HCT116 (cell line): ENCODE measurements at regions not wholly inside any gene's neighbourhood (a gene's known extent, or its start where the extent isn't known, plus 50 kb on each side); places are given as distances from the start of the nearest gene placed in this dataset.

Source experiments
- ATAC-seq: fragments of 200-7000 bp; cut with Tn5 transposase; 2 replicates; pipeline ENCODE4 v1.9.1; 2020; ENCODE audit warnings: mild to moderate bottlenecking, moderate library complexity
- BruUV-seq: library from RNA; stranded (reverse); fragments of 400-500 nt; replicated peaks from 2 replicates; lab custom pipeline; 2021; lab: Mats Ljungman, UMichigan
- CTCF ChIA-PET: fragments of 300-600 bp; sonication (Branson Sonifier 250); formaldehyde crosslinking; loops from one replicate; lab custom pipeline; 2021; ENCODE audit warnings: antibody characterized with exemption; lab: Charles Lee
- POLR2A ChIA-PET: fragments of 300-600, 350-600 bp; sonication (Branson Sonifier 250); formaldehyde crosslinking; loops from one replicate; lab custom pipeline; 2021; ENCODE audit warnings: antibody characterized with exemption; lab: Charles Lee
- RAD21 ChIA-PET, 2 experiments: fragments of 300-600 bp; sonication (Branson Sonifier 250); formaldehyde crosslinking; loops; one replicate each; lab custom pipeline; 2023; ENCODE audit warnings: low total read pairs in 2 of 2; ENCODE audit not compliant: uncharacterized antibody in 2 of 2, unreplicated experiment in 2 of 2, low non-redundant PET in 1 of 2; lab: Charles Lee
- DNase-seq: peaks from one replicate; pipeline ENCODE4 v3.0.0-alpha.2; 2010; ENCODE audit warnings: low read depth, low spot score
- H2AFZ ChIP-seq: fragments of 200-600 bp; shearing (Covaris generic), sonication (generic); 2 replicates; pipeline ENCODE4 v1.6.1; 2017; ENCODE audit warnings: low read depth, mixed run types, mixed read lengths, antibody characterized with exemption, low read length; ENCODE audit not compliant: poor library complexity, severe bottlenecking
- H3K27ac ChIP-seq: 2 replicates; pipeline ENCODE4 v1.5.1; 2012; ENCODE audit warnings: low read depth, low read length
- H3K27me3 ChIP-seq: fragments of 200-600 bp; sonication (generic); 2 replicates; pipeline ENCODE4 v1.6.1; 2016; ENCODE audit warnings: mixed run types, low read length, mixed read lengths; ENCODE audit not compliant: insufficient read depth
- H3K36me3 ChIP-seq, 2 experiments: fragments of 200-500 bp in 1 of 2; fragments of 200-600 bp in 1 of 2; sonication (Bioruptor generic) in 1 of 2; sonication (generic) in 1 of 2; 2 replicates each; pipeline versions ENCODE4 v1.5.1 to v1.6.1; 2014 to 2016; ENCODE audit warnings: low read length in 2 of 2, inconsistent platforms in 1 of 2, mixed read lengths in 1 of 2, mixed run types in 1 of 2; ENCODE audit not compliant: insufficient read depth in 2 of 2, control insufficient read depth in 1 of 2
- H3K4me1 ChIP-seq, 2 experiments: fragments of 200-600 bp in 1 of 2; sonication (generic) in 1 of 2; 2 replicates each; pipeline versions ENCODE4 v1.5.1 to v1.6.1; 2012 to 2017; ENCODE audit warnings: low read length in 2 of 2, inconsistent platforms in 1 of 2, mild to moderate bottlenecking in 1 of 2, mixed read lengths in 1 of 2, mixed run types in 1 of 2, moderate library complexity in 1 of 2; ENCODE audit not compliant: insufficient read depth in 2 of 2, control insufficient read depth in 1 of 2
- H3K4me2 ChIP-seq: fragments of 200-600 bp; sonication (generic); 2 replicates; pipeline ENCODE4 v1.6.1; 2017; ENCODE audit warnings: mixed run types, low read length, mixed read lengths
- H3K4me3 ChIP-seq, 2 experiments: fragments of 200-600 bp in 1 of 2; sonication (generic) in 1 of 2; replicated peaks in 1 of 2; 2 replicates each; pipeline ENCODE4 v1.5.1; 2011 to 2016; ENCODE audit warnings: low read length in 2 of 2, control low read depth in 1 of 2, low read depth in 1 of 2, mild to moderate bottlenecking in 1 of 2, mixed read lengths in 1 of 2, mixed run types in 1 of 2
- H3K79me2 ChIP-seq: fragments of 200-600 bp; sonication (generic); 2 replicates; pipeline ENCODE4 v1.6.1; 2017; ENCODE audit warnings: mild to moderate bottlenecking, mixed run types, low read length, moderate library complexity, mixed read lengths; ENCODE audit not compliant: insufficient read depth
- H3K9ac ChIP-seq: fragments of 200-600 bp; sonication (generic); 2 replicates; pipeline ENCODE4 v1.6.1; 2016; ENCODE audit warnings: low read length, mixed read lengths
- H3K9me2 ChIP-seq: fragments of 200-600 bp; sonication (generic), shearing (Covaris generic); 2 replicates; pipeline ENCODE4 v1.6.1; 2017; ENCODE audit warnings: mixed run types, mild to moderate bottlenecking, moderate library complexity; ENCODE audit not compliant: insufficient read depth
- H3K9me3 ChIP-seq, 2 experiments: fragments of 200-500 bp in 1 of 2; fragments of 200-600 bp in 1 of 2; sonication (Bioruptor generic) in 1 of 2; sonication (generic) in 1 of 2; 2 replicates each; pipeline ENCODE4 v1.6.1; 2014 to 2017; ENCODE audit warnings: low read length in 2 of 2, mixed read lengths in 2 of 2, inconsistent platforms in 1 of 2, low read depth in 1 of 2, mild to moderate bottlenecking in 1 of 2, mixed run types in 1 of 2, moderate library complexity in 1 of 2; ENCODE audit not compliant: control insufficient read depth in 1 of 2, insufficient read depth in 1 of 2
- H4K20me1 ChIP-seq: fragments of 200-600 bp; sonication (generic), shearing (Covaris generic); 2 replicates; pipeline ENCODE4 v1.6.1; 2017; ENCODE audit warnings: mixed run types, mild to moderate bottlenecking, moderate library complexity; ENCODE audit not compliant: insufficient read depth
- ATF3 ChIP-seq: IDR thresholded peaks from 2 replicates; pipeline ENCODE4 v1.6.1; 2012
- CBX3 ChIP-seq: IDR thresholded peaks from 2 replicates; pipeline ENCODE4 v1.6.1; 2012; ENCODE audit warnings: low read depth
- ELF1 ChIP-seq: IDR thresholded peaks from 2 replicates; pipeline ENCODE4 v1.6.1; 2012; ENCODE audit warnings: low read depth, borderline replicate concordance
- EZH2 ChIP-seq: fragments of 200-600 bp; sonication (generic); IDR thresholded peaks from 2 replicates; pipeline ENCODE4 v1.6.1; 2017; ENCODE audit warnings: antibody characterized with exemption, mixed run types
- POLR2A ChIP-seq: IDR thresholded peaks from 2 replicates; pipeline ENCODE4 v1.7.0; 2011; ENCODE audit warnings: borderline replicate concordance; ENCODE audit not compliant: insufficient read depth, insufficient read length; ENCODE audit errors: extremely low read depth
- REST ChIP-seq: IDR thresholded peaks from 2 replicates; pipeline ENCODE4 v1.6.1; 2012; ENCODE audit warnings: low read depth
- SP1 ChIP-seq: IDR thresholded peaks from 2 replicates; pipeline ENCODE4 v1.6.1; 2012; ENCODE audit warnings: low read depth
- TCF7L2 ChIP-seq: IDR thresholded peaks from 2 replicates; pipeline ENCODE4 v1.7.0; 2011; ENCODE audit warnings: borderline replicate concordance, inconsistent platforms; ENCODE audit not compliant: insufficient read depth, insufficient read length; ENCODE audit errors: extremely low read depth
- YY1 ChIP-seq: IDR thresholded peaks from 2 replicates; pipeline ENCODE4 v1.6.1; 2011; ENCODE audit warnings: low read length, low read depth, moderate library complexity, mild to moderate bottlenecking; ENCODE audit not compliant: insufficient replicate concordance; ENCODE audit errors: extremely low read depth
- ZBTB33 ChIP-seq: IDR thresholded peaks from 2 replicates; pipeline ENCODE4 v1.6.1; 2011; ENCODE audit warnings: mild to moderate bottlenecking, low read length, moderate library complexity; ENCODE audit not compliant: insufficient replicate concordance; ENCODE audit errors: extremely low read depth
- ZFX ChIP-seq: fragments of 450-650 bp; IDR thresholded peaks from 2 replicates; pipeline ENCODE4 v1.6.1; 2017
- ZNF274 ChIP-seq: fragments of 200-500 bp; sonication (Bioruptor generic); IDR thresholded peaks from 2 replicates; pipeline ENCODE4 v1.6.1; 2014; ENCODE audit warnings: mild to moderate bottlenecking, low read depth, low read length, inconsistent platforms
- intact Hi-C: fragments of 100-400 bp; cut with micrococcal nuclease; formaldehyde crosslinking; loops from 2 replicates; pipeline ENCODE4 v1.10.0; 2022
- TF ChIP-seq, protein P1 (sequence below), 3 experiments: fragments of 200-600 bp in 1 of 3; sonication (generic) in 1 of 3; IDR thresholded peaks in 2 of 3; conservative IDR thresholded peaks in 1 of 3; 2 replicates each; pipeline ENCODE4 v1.5.1; 2012 to 2017; ENCODE audit warnings: low read depth in 2 of 3, low read length in 2 of 3, antibody characterized with exemption in 1 of 3, borderline replicate concordance in 1 of 3, control low read depth in 1 of 3, mild to moderate bottlenecking in 1 of 3, mixed read lengths in 1 of 3, mixed run types in 1 of 3, moderate library complexity in 1 of 3; ENCODE audit not compliant: insufficient read depth in 1 of 3

DNA sequence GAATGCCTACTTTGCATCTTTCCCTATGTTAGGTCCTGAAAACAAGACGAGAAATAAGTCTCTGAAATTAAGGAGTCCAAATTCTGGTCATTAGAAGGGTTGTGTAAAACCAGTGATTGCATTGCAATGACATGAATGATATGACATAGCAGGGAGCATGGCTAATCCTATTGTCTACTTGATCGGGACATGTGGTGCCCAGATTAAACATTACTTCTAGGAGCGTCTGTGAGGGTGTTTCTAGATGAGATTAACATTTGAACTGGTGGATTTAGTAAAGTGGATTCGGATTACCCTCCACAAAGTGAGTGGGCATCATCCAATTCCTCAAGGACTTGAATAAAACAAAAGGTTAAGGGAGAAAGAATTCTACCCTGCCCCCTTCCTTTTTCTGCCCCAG, 434.9 kb upstream of the KLF6 start:
- no peaks in the 10 kb centered on the region for H3K27me3 ChIP-seq
- ATAC-seq: no peak
- no peaks in the 10 kb centered on the region for H3K36me3 ChIP-seq
- CTCF ChIA-PET: no interaction called here
- H3K79me2 ChIP-seq: no peaks in the 10 kb centered on the region
- no peak overlapping the region for H3K4me3 ChIP-seq
- no peak overlapping the region for H3K27ac ChIP-seq
- H3K4me2 ChIP-seq: no peak overlapping the region
- RAD21 ChIA-PET: no interaction called here
- BruUV-seq: no TSS peak
- H3K9me2 ChIP-seq: no peaks in the 10 kb centered on the region
- H3K9me3 ChIP-seq: no peaks in the 10 kb centered on the region
- no peak for DNase-seq
- no peak overlapping the region for H2AFZ ChIP-seq
- TF ChIP-seq EZH2: no peak
- TF ChIP-seq, protein P1, sequence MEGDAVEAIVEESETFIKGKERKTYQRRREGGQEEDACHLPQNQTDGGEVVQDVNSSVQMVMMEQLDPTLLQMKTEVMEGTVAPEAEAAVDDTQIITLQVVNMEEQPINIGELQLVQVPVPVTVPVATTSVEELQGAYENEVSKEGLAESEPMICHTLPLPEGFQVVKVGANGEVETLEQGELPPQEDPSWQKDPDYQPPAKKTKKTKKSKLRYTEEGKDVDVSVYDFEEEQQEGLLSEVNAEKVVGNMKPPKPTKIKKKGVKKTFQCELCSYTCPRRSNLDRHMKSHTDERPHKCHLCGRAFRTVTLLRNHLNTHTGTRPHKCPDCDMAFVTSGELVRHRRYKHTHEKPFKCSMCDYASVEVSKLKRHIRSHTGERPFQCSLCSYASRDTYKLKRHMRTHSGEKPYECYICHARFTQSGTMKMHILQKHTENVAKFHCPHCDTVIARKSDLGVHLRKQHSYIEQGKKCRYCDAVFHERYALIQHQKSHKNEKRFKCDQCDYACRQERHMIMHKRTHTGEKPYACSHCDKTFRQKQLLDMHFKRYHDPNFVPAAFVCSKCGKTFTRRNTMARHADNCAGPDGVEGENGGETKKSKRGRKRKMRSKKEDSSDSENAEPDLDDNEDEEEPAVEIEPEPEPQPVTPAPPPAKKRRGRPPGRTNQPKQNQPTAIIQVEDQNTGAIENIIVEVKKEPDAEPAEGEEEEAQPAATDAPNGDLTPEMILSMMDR (IDR thresholded peaks at IDR 0.05 in 2 of 3, conservative IDR thresholded peaks at IDR 0.05 in 1 of 3; ENCODE audit: borderline replicate concordance in 1 of 3, insufficient read depth in 1 of 3, low read depth in 2 of 3, low read length in 2 of 3): no peak
- no peak for TF ChIP-seq ZFX
- no peak for TF ChIP-seq ELF1
- no peak for TF ChIP-seq POLR2A
- no peak for TF ChIP-seq ATF3
- TF ChIP-seq SP1: no peak
- TF ChIP-seq REST: no peak
- TF ChIP-seq ZBTB33: no peak
- no peak for TF ChIP-seq TCF7L2
- TF ChIP-seq YY1: no peak
- TF ChIP-seq ZNF274: no peak
- no peak for TF ChIP-seq CBX3
- TF ChIP-seq, all 23 proteins: peak for 0
- POLR2A ChIA-PET: no interaction called here
- intact Hi-C loops: no loop called here
- Histone ChIP-seq H3K4me1 (no peaks in the 10 kb centered on the region), H4K20me1 (no peaks in the 10 kb centered on the region), H3K9ac (no peak overlapping the region)
